Lung (tissue), 11 donors: ENCODE measurements at regions not wholly inside any gene's neighbourhood (a gene's known extent, or its start where the extent isn't known, plus 50 kb on each side); places are given as distances from the start of the nearest gene placed in this dataset.
A peak's percentile ranks its signal among the peaks of the same experiment; 100 is the strongest.

Experiments used
- ATAC-seq: fragments of 200-7000 bp; cut with Tn5 transposase; one replicate; pipeline ENCODE4 v1.9.1; 2020; ENCODE audit warnings: moderate number of reproducible peaks; ENCODE audit not compliant: insufficient read depth, low FRiP score
- DNase-seq, 3 donors: peaks; one replicate each; pipeline ENCODE4 v3.0.0-alpha.2; 2013 to 2017
- H3K27ac ChIP-seq, 2 donors: one replicate each; pipeline ENCODE4 v1.5.1; 2013; ENCODE audit warnings: mild to moderate bottlenecking in 2 of 2, moderate library complexity in 2 of 2, control low read depth in 1 of 2, inconsistent platforms in 1 of 2, low read depth in 1 of 2, low read length in 1 of 2
- H3K27me3 ChIP-seq, 3 donors: one replicate each; pipeline ENCODE4 v1.5.1; 2013; ENCODE audit warnings: low read length in 2 of 3; ENCODE audit not compliant: control insufficient read depth in 3 of 3, insufficient read depth in 3 of 3
- H3K36me3 ChIP-seq, 4 donors: one replicate each; pipeline ENCODE4 v1.5.1; 2013; ENCODE audit warnings: low read length in 4 of 4, mild to moderate bottlenecking in 1 of 4, moderate library complexity in 1 of 4; ENCODE audit not compliant: control insufficient read depth in 4 of 4, insufficient read depth in 4 of 4
- H3K4me1 ChIP-seq, 5 donors: one replicate each; pipeline ENCODE4 v1.5.1; 2013; ENCODE audit warnings: low read length in 5 of 5, mild to moderate bottlenecking in 2 of 5, moderate library complexity in 1 of 5; ENCODE audit not compliant: control insufficient read depth in 5 of 5, insufficient read depth in 5 of 5
- H3K4me3 ChIP-seq: one replicate; pipeline ENCODE4 v1.5.1; 2013; ENCODE audit warnings: mild to moderate bottlenecking, control low read depth, moderate library complexity
- H3K9ac ChIP-seq, 2 donors: one replicate each; pipeline ENCODE4 v1.5.1; 2013; ENCODE audit warnings: low read length in 2 of 2, control low read depth in 1 of 2; ENCODE audit not compliant: insufficient read depth in 1 of 2
- H3K9me3 ChIP-seq, 4 donors: one replicate each; pipeline ENCODE4 v1.5.1; 2013; ENCODE audit warnings: low read length in 3 of 4, mild to moderate bottlenecking in 1 of 4, moderate library complexity in 1 of 4; ENCODE audit not compliant: control insufficient read depth in 4 of 4, insufficient read depth in 3 of 4
- WGBS, 2 donors: extraction: QIAGEN DNeasy Blood & Tissue Kit; methylation state at CpG; one replicate each; pipeline ENCODE4 v1.1.7; 2013; 5-methylcytosine and 5-hydroxymethylcytosine counted together
- TF ChIP-seq, protein P1 (sequence below): IDR thresholded peaks from 2 replicates; pipeline ENCODE4 v1.5.1; 2012; ENCODE audit warnings: mild to moderate bottlenecking; ENCODE audit errors: control extremely low read depth, extremely low read depth
- donor health status: control.
- donor health status: control.
- donor health status: Bipolar disorder and iron deficiency.
- donor health status: healthy.
- donor health status: DM: yes; HTN: yes; CAD: no.

DNA sequence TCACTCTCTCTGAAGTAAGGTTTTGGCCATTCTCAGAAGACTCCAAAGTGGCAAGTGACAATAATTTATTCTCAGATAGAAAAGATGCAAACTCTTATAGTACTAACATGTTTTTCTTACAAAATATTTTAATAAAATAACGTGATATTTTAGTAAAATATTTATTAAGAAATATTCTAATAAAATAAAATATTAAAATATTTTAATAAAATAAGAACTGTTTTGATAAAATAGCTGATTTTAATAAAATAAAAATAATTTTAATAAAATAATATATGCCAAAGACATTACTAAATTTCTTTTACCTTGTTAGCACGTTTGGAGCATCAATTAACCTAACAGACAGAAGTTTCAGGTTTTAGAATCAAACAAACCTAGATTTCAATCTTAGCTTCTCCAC lies 424.0 kb upstream of the NECTIN3 start:
- 59 to 82% methylated on average over 2 of the region's 2 CpGs for WGBS, 2 donors
- TF ChIP-seq, protein P1, sequence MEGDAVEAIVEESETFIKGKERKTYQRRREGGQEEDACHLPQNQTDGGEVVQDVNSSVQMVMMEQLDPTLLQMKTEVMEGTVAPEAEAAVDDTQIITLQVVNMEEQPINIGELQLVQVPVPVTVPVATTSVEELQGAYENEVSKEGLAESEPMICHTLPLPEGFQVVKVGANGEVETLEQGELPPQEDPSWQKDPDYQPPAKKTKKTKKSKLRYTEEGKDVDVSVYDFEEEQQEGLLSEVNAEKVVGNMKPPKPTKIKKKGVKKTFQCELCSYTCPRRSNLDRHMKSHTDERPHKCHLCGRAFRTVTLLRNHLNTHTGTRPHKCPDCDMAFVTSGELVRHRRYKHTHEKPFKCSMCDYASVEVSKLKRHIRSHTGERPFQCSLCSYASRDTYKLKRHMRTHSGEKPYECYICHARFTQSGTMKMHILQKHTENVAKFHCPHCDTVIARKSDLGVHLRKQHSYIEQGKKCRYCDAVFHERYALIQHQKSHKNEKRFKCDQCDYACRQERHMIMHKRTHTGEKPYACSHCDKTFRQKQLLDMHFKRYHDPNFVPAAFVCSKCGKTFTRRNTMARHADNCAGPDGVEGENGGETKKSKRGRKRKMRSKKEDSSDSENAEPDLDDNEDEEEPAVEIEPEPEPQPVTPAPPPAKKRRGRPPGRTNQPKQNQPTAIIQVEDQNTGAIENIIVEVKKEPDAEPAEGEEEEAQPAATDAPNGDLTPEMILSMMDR, result no peak
- no peak for DNase-seq
- Histone ChIP-seq H3K4me3 (no peak overlapping the region), H3K9ac (no peak overlapping the region), H3K27me3 (no peaks in the 10 kb centered on the region), H3K36me3 (no peaks in the 10 kb centered on the region), H3K4me1 (no peaks in the 10 kb centered on the region), H3K9me3 (no peaks in the 10 kb centered on the region), H3K27ac (no peak overlapping the region)
- ATAC-seq, result no peak

DNA sequence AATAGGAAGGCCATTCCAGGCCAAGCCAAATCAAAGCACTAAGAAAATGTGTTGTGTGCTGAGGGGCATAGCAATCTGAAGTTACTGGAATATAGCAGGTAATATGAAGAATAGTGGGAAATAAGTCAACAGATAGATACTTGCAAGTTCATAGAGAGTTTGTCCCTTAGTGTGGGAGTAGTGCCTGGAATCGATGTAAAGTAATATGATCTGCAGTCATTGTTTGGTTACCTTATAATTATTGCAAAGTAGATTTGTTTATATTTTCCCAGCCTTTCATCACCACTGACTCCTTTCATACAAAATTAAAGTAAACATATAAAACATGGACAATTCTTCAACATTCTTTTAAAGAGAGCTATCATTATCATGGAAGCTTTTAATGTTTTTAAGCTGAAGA lies 420.9 kb upstream of the NECTIN3 start:
- no peak for ATAC-seq
- 47 to 54% methylated on average over 1 of the region's 1 CpG for WGBS, 2 donors
- no peak overlapping the region for H3K9ac ChIP-seq
- H3K4me3 ChIP-seq, result no peak overlapping the region
- no peak for DNase-seq
- H3K4me1 ChIP-seq, result peaks cover 0 to 13% (median 4%) of the 10 kb centered on the region in 5 donors
- TF ChIP-seq, protein P1, result no peak
- no peaks in the 10 kb centered on the region for H3K36me3 ChIP-seq
- no peak overlapping the region for H3K27ac ChIP-seq
- H3K27me3 ChIP-seq, result no peaks in the 10 kb centered on the region
- H3K9me3 ChIP-seq, result peaks cover 0 to 2% (median 0%) of the 10 kb centered on the region in 4 donors

DNA sequence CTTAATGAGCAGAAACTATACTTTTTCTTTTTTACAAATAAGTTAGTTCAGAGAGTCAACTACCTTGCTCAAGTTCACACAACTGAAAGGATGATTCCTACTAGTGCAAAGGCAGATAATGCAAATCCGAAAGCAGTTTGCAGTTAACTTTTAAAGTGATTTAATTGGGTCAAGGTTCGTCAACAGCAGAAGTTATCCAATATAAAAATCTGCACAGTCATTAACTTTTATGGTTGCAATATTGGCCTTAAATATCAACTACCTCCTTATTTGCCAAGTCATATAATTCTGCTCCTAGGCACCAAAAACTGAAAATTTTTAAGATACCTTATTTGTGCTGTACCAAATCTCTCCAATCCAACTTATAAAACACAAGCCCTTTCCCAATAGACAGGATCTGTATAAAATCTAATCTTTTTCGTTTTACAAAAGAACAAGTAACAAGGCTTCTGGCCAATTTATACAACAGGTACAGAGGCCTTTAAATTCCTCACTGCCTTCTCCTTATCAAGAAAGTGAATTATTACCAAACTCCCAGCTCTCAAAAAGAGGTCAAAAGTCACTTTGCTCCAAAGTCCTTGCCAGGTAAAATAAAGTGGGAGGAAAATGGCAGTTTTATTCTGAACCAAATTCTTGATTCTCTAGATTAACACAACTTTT lies 416.6 kb upstream of the NECTIN3 start:
- H3K36me3 ChIP-seq, result no peaks in the 10 kb centered on the region
- no peak overlapping the region for H3K27ac ChIP-seq
- H3K27me3 ChIP-seq, result no peaks in the 10 kb centered on the region
- H3K4me1 ChIP-seq, result peaks cover 0 to 33% (median 4%) of the 10 kb centered on the region in 5 donors
- DNase-seq, result peak in 2 of 3 donors; percentile 29 to 55
- no peak for ATAC-seq
- TF ChIP-seq, protein P1, result no peak
- H3K9ac ChIP-seq, result no peak overlapping the region
- WGBS, 2 donors, result 63 to 76% methylated on average over 3 of the region's 3 CpGs
- no peak overlapping the region for H3K4me3 ChIP-seq
- H3K9me3 ChIP-seq, result peaks cover 0 to 2% (median 0%) of the 10 kb centered on the region in 4 donors
